ENCODE measurements at regions not wholly inside any gene's neighbourhood (a gene's known extent, or its start where the extent isn't known, plus 50 kb on each side); places are given as distances from the start of the nearest gene placed in this dataset.

- Histone ChIP-seq H2BK12ac (ENCODE audit: insufficient read length, low read depth, low read length) (no peak overlapping the region), H2AFZ (ENCODE audit: low read length) (no peak overlapping the region), H4K20me1 (ENCODE audit: control insufficient read depth, insufficient read depth, insufficient read length) (no peaks in the 10 kb centered on the region), H4K8ac (replicated peaks; ENCODE audit: insufficient read length, low read depth, low read length) (no peak overlapping the region), H3K79me1 (ENCODE audit: insufficient read depth, low read depth, low read length, poor library complexity, severe bottlenecking) (no peaks in the 10 kb centered on the region), H2BK120ac (ENCODE audit: low read depth, low read length, poor library complexity, severe bottlenecking) (no peak overlapping the region), H3K4me2 (ENCODE audit: insufficient read depth, insufficient read length, low read length) (no peak overlapping the region), H2BK5ac (ENCODE audit: insufficient read length, low read length) (no peak overlapping the region), H3K9me3 (ENCODE audit: control insufficient read depth, low read depth, low read length) (no peaks in the 10 kb centered on the region), H3K18ac (ENCODE audit: insufficient read length, low read depth, low read length) (no peak overlapping the region), H3K9ac (ENCODE audit: extremely low read depth, insufficient read length, low read length) (no peak overlapping the region), H3K4me1 (ENCODE audit: insufficient read depth, low read length) (peaks cover 2% of the 10 kb centered on the region; the same call in 1 of the 2 replicates), H3T11ph (ENCODE audit: low read length) (no peak overlapping the region), H2BK15ac (ENCODE audit: low read depth, low read length) (no peak overlapping the region), H3K79me2 (ENCODE audit: insufficient read depth, low read length) (no peaks in the 10 kb centered on the region), H3K56ac (ENCODE audit: insufficient read length, low read depth, low read length) (no peak overlapping the region), H4K5ac (ENCODE audit: insufficient read length, low read depth, low read length) (no peak overlapping the region), H3K27me3 (ENCODE audit: insufficient read depth, low read length) (no peaks in the 10 kb centered on the region; the same call in 1 of the 2 replicates), H2AK5ac (ENCODE audit: insufficient read length, low read length) (no peak overlapping the region), H3K23ac (ENCODE audit: insufficient read length, low read depth, low read length) (no peak overlapping the region), H4K91ac (ENCODE audit: insufficient read length, low read depth, low read length) (no peak overlapping the region), H3K4ac (ENCODE audit: low read depth, low read length) (no peak overlapping the region), H2BK20ac (ENCODE audit: low read depth, low read length, poor library complexity, severe bottlenecking) (no peak overlapping the region), H3K14ac (ENCODE audit: insufficient read depth, low read length) (no peak overlapping the region), H3K23me2 (ENCODE audit: insufficient read length, low read depth, low read length, poor library complexity, severe bottlenecking) (peaks cover 11% of the 10 kb centered on the region), H3K27ac (ENCODE audit: insufficient read length, low read depth, low read length) (no peak overlapping the region)
- Mint-ChIP-seq H3K27ac (no peak overlapping the region), H3K4me3 (no peak overlapping the region), H3K27me3 (ENCODE audit: low read depth) (peaks cover 29% of the 10 kb centered on the region), H3K9me3 (no peaks in the 10 kb centered on the region), H3K4me1 (peaks cover 30 to 33% of the 10 kb centered on the region in 2 experiments), H3K36me3 (ENCODE audit: insufficient read depth in 1 of 3, low read depth in 3 of 3) (no peaks in the 10 kb centered on the region)
- no peak for DNase-seq
- no CpG with 5 or more reads among the region's 1 CpG for WGBS (ENCODE audit: extremely low coverage, insufficient read length, low lambda C conversion rate)
- no peak for TF ChIP-seq CTCF (conservative IDR thresholded peaks at IDR 0.05)
These were observed 128.3 kb upstream of the SLC1A4 start for GRCh38 chr2:64860936-64861335.

Data from H9 (cell line).